Small intestine (tissue), 7 donors: ENCODE measurements at regions not wholly inside any gene's neighbourhood (a gene's known extent, or its start where the extent isn't known, plus 50 kb on each side); places are given as distances from the start of the nearest gene placed in this dataset.

ENCODE experiments used
- DNase-seq, 2 donors: peaks; one replicate each; pipeline versions ENCODE4 v3.0.0 to v3.0.0-alpha.2; 2013
- FAIRE-seq: peaks from 2 replicates; lab custom pipeline; 2012; peaks lifted over from hg19 to GRCh38; lab: Jason Lieb, UNC
- H3K27ac ChIP-seq, 3 donors: one replicate each; pipeline ENCODE4 v1.5.1; 2013; ENCODE audit warnings: low read length in 2 of 3, mild to moderate bottlenecking in 2 of 3, control low read depth in 1 of 3, inconsistent platforms in 1 of 3, low read depth in 1 of 3, moderate library complexity in 1 of 3
- H3K27me3 ChIP-seq, 3 donors: one replicate each; pipeline ENCODE4 v1.6.1; 2013; ENCODE audit warnings: low read length in 3 of 3, inconsistent platforms in 1 of 3; ENCODE audit not compliant: control insufficient read depth in 3 of 3, insufficient read depth in 3 of 3
- H3K36me3 ChIP-seq, 3 donors: one replicate each; pipeline ENCODE4 v1.6.1; 2013; ENCODE audit warnings: low read length in 3 of 3, inconsistent platforms in 1 of 3, low read depth in 1 of 3, mild to moderate bottlenecking in 1 of 3, moderate library complexity in 1 of 3; ENCODE audit not compliant: control insufficient read depth in 3 of 3, insufficient read depth in 2 of 3
- H3K4me1 ChIP-seq, 3 donors: one replicate each; pipeline ENCODE4 v1.6.1; 2013; ENCODE audit warnings: low read length in 2 of 3, inconsistent platforms in 1 of 3, low read depth in 1 of 3, mild to moderate bottlenecking in 1 of 3, moderate library complexity in 1 of 3; ENCODE audit not compliant: control insufficient read depth in 3 of 3, insufficient read depth in 2 of 3
- H3K4me3 ChIP-seq, 3 donors: one replicate each; pipeline ENCODE4 v1.5.1; 2013; ENCODE audit warnings: low read length in 3 of 3, control low read depth in 1 of 3, inconsistent platforms in 1 of 3, low read depth in 1 of 3, mild to moderate bottlenecking in 1 of 3, moderate library complexity in 1 of 3
- H3K9me3 ChIP-seq, 2 donors: one replicate each; pipeline ENCODE4 v1.6.1; 2013; ENCODE audit warnings: low read depth in 1 of 2, low read length in 1 of 2; ENCODE audit not compliant: control insufficient read depth in 2 of 2, insufficient read depth in 1 of 2
- WGBS, 3 donors: extraction: QIAGEN DNeasy Blood & Tissue Kit; methylation state at CpG; one replicate each; pipeline ENCODE4 v1.1.7; 2013; 5-methylcytosine and 5-hydroxymethylcytosine counted together
- donor health status: healthy with polysubstance abuse.
- donor health status: control.
- donor health status: control.
- donor health status: Bipolar disorder and iron deficiency.
- donor health status: healthy.

- H3K36me3 ChIP-seq, result no peaks in the 10 kb centered on the region
- no peak overlapping the region for H3K4me3 ChIP-seq
- no peaks in the 10 kb centered on the region for H3K4me1 ChIP-seq
- FAIRE-seq (no peak), DNase-seq (no peak)
- H3K9me3 ChIP-seq, result no peaks in the 10 kb centered on the region
- no peaks in the 10 kb centered on the region for H3K27me3 ChIP-seq
- H3K27ac ChIP-seq, result no peak overlapping the region
Measured at GRCh38 chr7:93758631-93759030, 131.9 kb downstream of the TFPI2 start.

GRCh38 chr7:93757426-93757825, 133.1 kb downstream of the TFPI2 start:
- Histone ChIP-seq H3K36me3 (no peaks in the 10 kb centered on the region), H3K4me3 (no peak overlapping the region), H3K27me3 (no peaks in the 10 kb centered on the region), H3K4me1 (no peaks in the 10 kb centered on the region), H3K9me3 (no peaks in the 10 kb centered on the region), H3K27ac (no peak overlapping the region)
- WGBS, 3 donors, result 75 to 83% (median 79%) methylated on average over 2 of the region's 2 CpGs
- DNase-seq (no peak), FAIRE-seq (no peak)

GRCh38 chr7:93756890-93757289, 133.7 kb downstream of the TFPI2 start:
- Histone ChIP-seq H3K27ac (no peak overlapping the region), H3K9me3 (no peaks in the 10 kb centered on the region), H3K4me1 (no peaks in the 10 kb centered on the region), H3K36me3 (no peaks in the 10 kb centered on the region), H3K4me3 (no peak overlapping the region), H3K27me3 (no peaks in the 10 kb centered on the region)
- 76 to 90% (median 76%) methylated on average over 2 of the region's 2 CpGs for WGBS, 3 donors
- FAIRE-seq (no peak), DNase-seq (no peak)

DNA sequence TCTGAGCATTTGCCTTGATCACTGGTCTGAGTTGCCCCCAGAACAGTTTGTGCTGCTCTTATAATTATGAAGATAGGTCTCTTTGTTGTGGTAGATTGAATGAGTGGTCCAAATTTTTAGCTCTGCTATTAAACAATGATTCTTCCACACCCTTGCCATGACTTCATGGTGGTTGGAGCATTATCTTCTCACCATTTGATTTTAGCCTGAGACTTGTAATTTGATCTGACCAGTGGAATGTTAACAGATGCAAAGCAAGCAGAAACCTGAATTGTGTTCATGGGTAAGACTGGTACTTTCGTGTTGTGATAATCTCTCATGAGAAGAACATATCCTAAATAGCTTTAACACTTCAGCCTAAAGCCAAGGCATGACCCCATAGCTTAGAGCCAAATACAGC, 139.1 kb downstream of the TFPI2 start:
- Histone ChIP-seq H3K36me3 (no peaks in the 10 kb centered on the region), H3K27ac (no peak overlapping the region), H3K9me3 (no peaks in the 10 kb centered on the region), H3K4me1 (no peaks in the 10 kb centered on the region), H3K27me3 (no peaks in the 10 kb centered on the region), H3K4me3 (no peak overlapping the region)
- WGBS, 3 donors, result 59 to 82% (median 79%) methylated on average over 1 of the region's 1 CpG
- DNase-seq (no peak), FAIRE-seq (no peak)

- Histone ChIP-seq H3K4me3 (no peak overlapping the region), H3K4me1 (no peaks in the 10 kb centered on the region), H3K27me3 (no peaks in the 10 kb centered on the region), H3K36me3 (no peaks in the 10 kb centered on the region), H3K27ac (no peak overlapping the region), H3K9me3 (no peaks in the 10 kb centered on the region)
- DNase-seq (no peak), FAIRE-seq (no peak)
- WGBS, 3 donors, result 69 to 86% (median 73%) methylated on average over 1 of the region's 1 CpG
Measured at GRCh38 chr7:93750986-93751385, 139.6 kb downstream of the TFPI2 start.

- Histone ChIP-seq H3K27me3 (no peaks in the 10 kb centered on the region), H3K36me3 (no peaks in the 10 kb centered on the region), H3K9me3 (no peaks in the 10 kb centered on the region), H3K27ac (no peak overlapping the region), H3K4me1 (no peaks in the 10 kb centered on the region), H3K4me3 (no peak overlapping the region)
- WGBS, 3 donors, result 86 to 88% (median 88%) methylated on average over 3 of the region's 3 CpGs
- no peak for FAIRE-seq
- DNase-seq, result no peak
Measured at GRCh38 chr7:93747019-93747418, 143.5 kb downstream of the TFPI2 start.

DNA sequence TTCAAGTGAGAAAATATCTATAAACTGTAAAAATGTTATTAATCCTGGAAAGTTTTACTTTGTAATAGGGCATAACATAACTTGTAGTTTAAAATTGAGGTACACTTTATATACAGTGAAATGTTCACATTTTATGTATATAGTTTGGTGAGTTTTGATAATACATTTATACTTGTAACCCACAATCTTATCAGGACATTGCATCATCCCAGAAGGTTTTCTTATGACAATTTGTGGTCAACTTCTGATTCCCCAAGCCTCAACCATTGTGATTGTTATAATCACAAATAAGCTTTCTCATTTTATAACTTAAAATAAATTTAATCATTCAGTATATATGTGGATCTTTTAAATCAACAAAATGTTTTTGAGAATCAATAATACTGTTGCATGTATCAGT, 151.1 kb downstream of the TFPI2 start:
- Histone ChIP-seq H3K36me3 (no peaks in the 10 kb centered on the region), H3K4me3 (no peak overlapping the region), H3K27ac (no peak overlapping the region), H3K27me3 (no peaks in the 10 kb centered on the region), H3K9me3 (no peaks in the 10 kb centered on the region), H3K4me1 (no peaks in the 10 kb centered on the region)
- no peak for DNase-seq
- no peak for FAIRE-seq

- WGBS, 3 donors, result 41 to 59% (median 58%) methylated on average over 2 of the region's 2 CpGs
- no peaks in the 10 kb centered on the region for H3K27me3 ChIP-seq
- H3K27ac ChIP-seq, result no peak overlapping the region
- FAIRE-seq (no peak), DNase-seq (no peak)
- no peaks in the 10 kb centered on the region for H3K4me1 ChIP-seq
- no peak overlapping the region for H3K4me3 ChIP-seq
- H3K36me3 ChIP-seq, result no peaks in the 10 kb centered on the region
- no peaks in the 10 kb centered on the region for H3K9me3 ChIP-seq
Measured at GRCh38 chr7:93737953-93738352, 152.6 kb downstream of the TFPI2 start.

DNA sequence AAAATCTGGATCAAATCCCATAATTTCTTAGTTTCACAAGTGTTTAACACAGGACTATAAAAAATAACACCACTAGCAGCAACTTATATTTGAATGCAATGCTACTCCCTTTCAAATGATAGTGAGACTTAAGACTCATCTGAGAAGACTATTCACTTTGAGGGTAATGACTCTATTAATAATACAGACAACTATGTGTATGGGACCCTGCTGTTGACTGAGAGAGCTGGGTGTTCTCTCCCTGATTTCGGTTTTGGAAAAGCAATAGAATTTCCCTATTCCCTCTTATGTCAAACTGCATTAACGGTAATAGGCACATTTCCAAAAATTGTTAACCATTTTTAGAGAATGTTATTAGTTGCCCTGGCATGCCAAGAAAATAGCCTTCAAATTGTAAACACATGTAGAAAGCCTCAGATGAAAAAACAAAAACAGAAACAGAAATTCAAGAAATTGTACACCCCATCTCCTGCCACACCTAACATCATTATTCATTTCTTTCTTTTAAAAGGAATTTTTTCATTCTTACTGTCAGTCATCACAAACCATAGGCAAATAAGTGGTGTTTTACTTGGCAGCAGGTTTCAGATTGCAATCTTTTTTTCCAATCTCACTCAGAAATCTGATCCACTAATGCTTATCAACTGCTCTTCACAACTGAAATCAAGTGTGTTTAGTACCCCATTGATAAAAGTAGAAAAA, 153.7 kb downstream of the TFPI2 start:
- no peaks in the 10 kb centered on the region for H3K27me3 ChIP-seq
- no peak overlapping the region for H3K27ac ChIP-seq
- WGBS, 3 donors, result 58 to 71% (median 60%) methylated on average over 2 of the region's 2 CpGs
- no peak for FAIRE-seq
- no peaks in the 10 kb centered on the region for H3K4me1 ChIP-seq
- H3K4me3 ChIP-seq, result no peak overlapping the region
- H3K9me3 ChIP-seq, result no peaks in the 10 kb centered on the region
- DNase-seq, result no peak
- no peaks in the 10 kb centered on the region for H3K36me3 ChIP-seq
